NCI-H2227 (cell line): ENCODE measurements at regions not wholly inside any gene's neighbourhood (a gene's known extent, or its start where the extent isn't known, plus 50 kb on each side); places are given as distances from the start of the nearest gene placed in this dataset.

Experiments used
- DNase-seq: peaks from one replicate; lab custom pipeline; 2025; ENCODE audit not compliant: unreplicated experiment; lab: John Stamatoyannopoulos, UW

GRCh38 chr1:225707824-225708223 is 54.9 kb upstream of the ENAH start:
- no peak for DNase-seq

GRCh38 chr1:225709101-225709500 is 56.2 kb upstream of the ENAH start:
- DNase-seq = peak; percentile 25

- DNase-seq = no peak
These were observed 57.9 kb upstream of the ENAH start for GRCh38 chr1:225710804-225711203.

- no peak for DNase-seq
These were observed 58.5 kb upstream of the ENAH start for GRCh38 chr1:225711236-225711937.

- DNase-seq = no peak
These were observed 59.5 kb upstream of the ENAH start for GRCh38 chr1:225712391-225712790.

- no peak for DNase-seq
These were observed 60.4 kb upstream of the ENAH start for GRCh38 chr1:225713281-225713680.

- no peak for DNase-seq
These were observed 56.7 kb upstream of the SRP9 start for GRCh38 chr1:225720937-225721336.

- DNase-seq = no peak
These were observed 53.4 kb upstream of the SRP9 start for GRCh38 chr1:225724251-225724650.
